Astrocyte (in vitro differentiated cells and primary cell): ENCODE measurements at regions not wholly inside any gene's neighbourhood (a gene's known extent, or its start where the extent isn't known, plus 50 kb on each side); places are given as distances from the start of the nearest gene placed in this dataset.
"Not testable (repeated sequence)": the region's sequence is repeated elsewhere in the genome, so short reads cannot be mapped to it uniquely, and the experiment has no call there.

Experiments used
- DNase-seq: peaks from one replicate; pipeline ENCODE4 v3.0.0-alpha.2; 2010; ENCODE audit warnings: low read depth
- FAIRE-seq: peaks from 2 replicates; lab custom pipeline; 2011; peaks lifted over from hg19 to GRCh38; lab: Jason Lieb, UNC
- H2AFZ ChIP-seq: 2 replicates; pipeline ENCODE4 v1.6.0; 2012; ENCODE audit warnings: low read depth, low read length, inconsistent platforms
- H3K27ac ChIP-seq: 2 replicates; pipeline ENCODE4 v1.5.1; 2011; ENCODE audit warnings: low read depth, low read length, inconsistent platforms
- H3K27me3 ChIP-seq: 2 replicates; pipeline ENCODE4 v1.6.0; 2011; ENCODE audit warnings: low read length, inconsistent platforms; ENCODE audit not compliant: insufficient read depth
- H3K36me3 ChIP-seq: 2 replicates; pipeline ENCODE4 v1.5.1; 2011; ENCODE audit warnings: low read length, inconsistent platforms; ENCODE audit not compliant: insufficient read depth
- H3K4me1 ChIP-seq: 2 replicates; pipeline ENCODE4 v1.5.1; 2011; ENCODE audit warnings: low read length, inconsistent platforms; ENCODE audit not compliant: insufficient read depth
- H3K4me2 ChIP-seq: 2 replicates; pipeline ENCODE4 v1.6.0; 2012; ENCODE audit warnings: low read length, inconsistent platforms
- H3K4me3 ChIP-seq: 2 replicates; pipeline ENCODE4 v1.5.1; 2011; ENCODE audit warnings: low read depth, mild to moderate bottlenecking, low read length, inconsistent platforms; ENCODE audit not compliant: insufficient read depth
- H3K79me2 ChIP-seq: 2 replicates; pipeline ENCODE4 v1.6.0; 2012; ENCODE audit warnings: mild to moderate bottlenecking, low read length, inconsistent platforms; ENCODE audit not compliant: insufficient read depth
- H3K9ac ChIP-seq: 2 replicates; pipeline ENCODE4 v1.6.0; 2012; ENCODE audit warnings: mild to moderate bottlenecking, low read length, inconsistent platforms
- H3K9me3 ChIP-seq: 2 replicates; pipeline ENCODE4 v1.5.1; 2012; ENCODE audit warnings: low read depth, mild to moderate bottlenecking, low read length, inconsistent platforms; ENCODE audit not compliant: insufficient read depth
- H4K20me1 ChIP-seq: 2 replicates; pipeline ENCODE4 v1.6.0; 2012; ENCODE audit warnings: low read length, inconsistent platforms; ENCODE audit not compliant: insufficient read depth
- H3K27ac Mint-ChIP-seq: one replicate; pipeline ENCODE4 v1.8.0; 2021; ENCODE audit warnings: mild to moderate bottlenecking, mixed read lengths; ENCODE audit not compliant: unreplicated experiment
- H3K27me3 Mint-ChIP-seq: one replicate; pipeline ENCODE4 v1.8.0; 2021; ENCODE audit warnings: low read depth, mixed read lengths; ENCODE audit not compliant: unreplicated experiment
- H3K36me3 Mint-ChIP-seq: one replicate; pipeline ENCODE4 v1.8.0; 2021; ENCODE audit warnings: low read depth, mixed read lengths; ENCODE audit not compliant: unreplicated experiment
- H3K4me1 Mint-ChIP-seq: one replicate; pipeline ENCODE4 v1.8.0; 2021; ENCODE audit warnings: low read depth, mixed read lengths; ENCODE audit not compliant: unreplicated experiment
- H3K4me3 Mint-ChIP-seq: one replicate; pipeline ENCODE4 v1.8.0; 2021; ENCODE audit warnings: mild to moderate bottlenecking, moderate library complexity, mixed read lengths; ENCODE audit not compliant: unreplicated experiment
- H3K9me3 Mint-ChIP-seq: one replicate; pipeline ENCODE4 v1.8.0; 2021; ENCODE audit warnings: mild to moderate bottlenecking, mixed read lengths; ENCODE audit not compliant: unreplicated experiment
- EZH2 ChIP-seq: IDR thresholded peaks from 2 replicates; pipeline ENCODE4 v1.6.1; 2012; ENCODE audit warnings: mild to moderate bottlenecking, low read length, inconsistent platforms; ENCODE audit not compliant: insufficient read depth
- TF ChIP-seq, protein P1 (sequence below): IDR thresholded peaks from 2 replicates; pipeline ENCODE4 v1.5.1; 2011; ENCODE audit warnings: low read depth, mild to moderate bottlenecking, inconsistent platforms, low read length, moderate library complexity; ENCODE audit not compliant: insufficient read depth

DNA sequence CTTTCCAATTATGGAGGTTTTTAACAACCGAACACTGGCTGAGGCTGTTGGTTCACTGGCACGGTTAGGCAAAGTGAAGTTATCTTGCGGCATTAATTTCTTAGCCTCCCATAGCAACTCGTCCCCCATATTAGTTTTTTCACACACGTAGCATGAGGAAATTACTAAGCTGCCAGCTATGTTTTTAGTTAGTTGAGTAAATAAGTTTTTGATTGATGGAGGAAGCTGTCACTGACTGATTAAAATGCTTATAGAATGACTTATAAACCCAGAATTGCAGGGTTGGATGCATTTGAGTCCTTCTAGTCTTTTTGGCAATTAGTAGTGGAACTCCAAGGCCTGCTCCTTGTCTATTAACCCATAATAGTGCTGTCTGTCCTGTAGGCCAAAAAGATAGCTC is 97.1 kb downstream of the ALG10 start:
- H3K27ac ChIP-seq, result no peak overlapping the region
- no peak for FAIRE-seq
- peaks cover 8% of the 10 kb centered on the region for H3K9me3 ChIP-seq
- Mint-ChIP-seq H3K27me3 (no peaks in the 10 kb centered on the region), H3K4me1 (no peaks in the 10 kb centered on the region), H3K9me3 (no peaks in the 10 kb centered on the region), H3K4me3 (no peak overlapping the region), H3K36me3 (no peaks in the 10 kb centered on the region), H3K27ac (no peak overlapping the region)
- no peak for TF ChIP-seq EZH2
- TF ChIP-seq, protein P1, sequence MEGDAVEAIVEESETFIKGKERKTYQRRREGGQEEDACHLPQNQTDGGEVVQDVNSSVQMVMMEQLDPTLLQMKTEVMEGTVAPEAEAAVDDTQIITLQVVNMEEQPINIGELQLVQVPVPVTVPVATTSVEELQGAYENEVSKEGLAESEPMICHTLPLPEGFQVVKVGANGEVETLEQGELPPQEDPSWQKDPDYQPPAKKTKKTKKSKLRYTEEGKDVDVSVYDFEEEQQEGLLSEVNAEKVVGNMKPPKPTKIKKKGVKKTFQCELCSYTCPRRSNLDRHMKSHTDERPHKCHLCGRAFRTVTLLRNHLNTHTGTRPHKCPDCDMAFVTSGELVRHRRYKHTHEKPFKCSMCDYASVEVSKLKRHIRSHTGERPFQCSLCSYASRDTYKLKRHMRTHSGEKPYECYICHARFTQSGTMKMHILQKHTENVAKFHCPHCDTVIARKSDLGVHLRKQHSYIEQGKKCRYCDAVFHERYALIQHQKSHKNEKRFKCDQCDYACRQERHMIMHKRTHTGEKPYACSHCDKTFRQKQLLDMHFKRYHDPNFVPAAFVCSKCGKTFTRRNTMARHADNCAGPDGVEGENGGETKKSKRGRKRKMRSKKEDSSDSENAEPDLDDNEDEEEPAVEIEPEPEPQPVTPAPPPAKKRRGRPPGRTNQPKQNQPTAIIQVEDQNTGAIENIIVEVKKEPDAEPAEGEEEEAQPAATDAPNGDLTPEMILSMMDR, result no peak
- no peaks in the 10 kb centered on the region for H4K20me1 ChIP-seq
- DNase-seq, result no peak
- no peaks in the 10 kb centered on the region for H3K27me3 ChIP-seq
- no peak overlapping the region for H3K4me3 ChIP-seq
- H2AFZ ChIP-seq, result no peak overlapping the region
- H3K36me3 ChIP-seq, result no peaks in the 10 kb centered on the region
- no peaks in the 10 kb centered on the region for H3K4me1 ChIP-seq
- no peaks in the 10 kb centered on the region for H3K79me2 ChIP-seq
- no peak overlapping the region for H3K4me2 ChIP-seq
- H3K9ac ChIP-seq, result no peak overlapping the region

DNA sequence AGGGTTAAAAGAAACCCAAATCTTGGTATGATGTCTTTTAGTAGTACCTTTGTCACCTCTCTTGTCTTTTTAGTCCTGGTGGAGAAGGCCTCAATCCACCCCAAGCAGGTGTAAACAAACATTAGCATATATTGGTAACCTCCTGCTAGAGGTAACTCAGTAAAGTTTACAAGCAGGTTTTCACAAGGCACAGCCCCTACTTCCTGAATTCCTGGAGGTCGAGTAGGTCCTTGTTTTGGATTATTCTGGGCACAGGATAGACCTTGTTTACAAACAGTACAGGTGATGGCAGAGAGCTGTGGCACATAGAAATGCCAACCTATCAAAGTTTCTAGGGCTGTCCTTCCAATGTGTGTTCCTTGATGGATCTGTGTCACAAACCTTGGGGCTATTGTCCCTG is 99.1 kb downstream of the ALG10 start:
- Mint-ChIP-seq H3K36me3 (no peaks in the 10 kb centered on the region), H3K4me1 (no peaks in the 10 kb centered on the region), H3K9me3 (no peaks in the 10 kb centered on the region), H3K4me3 (no peak overlapping the region), H3K27ac (no peak overlapping the region), H3K27me3 (no peaks in the 10 kb centered on the region)
- FAIRE-seq, result no peak
- no peak overlapping the region for H3K4me3 ChIP-seq
- no peak overlapping the region for H3K4me2 ChIP-seq
- H3K4me1 ChIP-seq, result no peaks in the 10 kb centered on the region
- no peak overlapping the region for H2AFZ ChIP-seq
- no peaks in the 10 kb centered on the region for H3K36me3 ChIP-seq
- DNase-seq, result no peak
- no peaks in the 10 kb centered on the region for H4K20me1 ChIP-seq
- no peak overlapping the region for H3K27ac ChIP-seq
- peaks cover 5% of the 10 kb centered on the region for H3K9me3 ChIP-seq
- TF ChIP-seq, protein P1, result no peak
- no peak for TF ChIP-seq EZH2
- H3K79me2 ChIP-seq, result no peaks in the 10 kb centered on the region
- no peak overlapping the region for H3K9ac ChIP-seq
- no peaks in the 10 kb centered on the region for H3K27me3 ChIP-seq

DNA sequence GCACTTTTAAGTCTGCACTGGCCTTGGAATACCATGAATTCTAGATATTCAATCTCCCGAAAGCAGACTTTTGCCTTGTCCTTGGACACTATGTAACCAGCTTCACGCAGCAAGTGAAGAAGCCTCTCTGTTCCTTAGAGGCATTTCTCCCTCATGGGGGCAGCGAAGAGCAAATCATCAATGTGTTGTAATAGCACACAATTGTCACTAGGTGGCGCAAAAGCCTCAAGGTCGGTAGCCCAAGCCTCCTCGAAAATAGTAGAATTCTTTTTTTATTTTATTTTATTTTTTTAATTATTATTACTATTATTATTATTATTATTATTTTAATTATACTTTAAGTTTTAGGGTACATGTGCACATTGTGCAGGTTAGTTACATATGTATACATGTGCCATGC is 100.8 kb downstream of the ALG10 start:
- H3K4me1 ChIP-seq, H3K36me3 Mint-ChIP-seq, H3K9ac ChIP-seq, H3K4me3 ChIP-seq, H3K4me3 Mint-ChIP-seq, H3K27ac Mint-ChIP-seq, H3K27ac ChIP-seq, H2AFZ ChIP-seq, H3K9me3 Mint-ChIP-seq, H3K79me2 ChIP-seq, H3K27me3 ChIP-seq, H3K27me3 Mint-ChIP-seq, H4K20me1 ChIP-seq, H3K36me3 ChIP-seq, H3K4me1 Mint-ChIP-seq, FAIRE-seq, H3K4me2 ChIP-seq, H3K9me3 ChIP-seq: not testable (repeated sequence)
- DNase-seq, result peak; percentile 0
- TF ChIP-seq, protein P1, result peak; percentile 69
